Neural cell (in vitro differentiated cells): ENCODE measurements at regions not wholly inside any gene's neighbourhood (a gene's known extent, or its start where the extent isn't known, plus 50 kb on each side); places are given as distances from the start of the nearest gene placed in this dataset.

ENCODE experiments used
- H2AFZ ChIP-seq: fragments of 200-600, 300-800 bp; sonication (generic), shearing (Covaris generic); 2 replicates; pipeline ENCODE4 v1.6.0; 2014; ENCODE audit warnings: low read depth, mild to moderate bottlenecking, antibody characterized with exemption, low read length, moderate library complexity
- H3F3A ChIP-seq: fragments of 200-600 bp; shearing (Covaris generic); 2 replicates; pipeline ENCODE4 v1.6.1; 2016; ENCODE audit warnings: mild to moderate bottlenecking, moderate library complexity, mixed read lengths, antibody characterized with exemption, low read length; ENCODE audit not compliant: insufficient read depth, poor library complexity, severe bottlenecking
- H3K27ac ChIP-seq: fragments of 200-600, 300-800 bp; sonication (generic), shearing (Covaris generic); 2 replicates; pipeline ENCODE4 v1.5.1; 2014; ENCODE audit warnings: mild to moderate bottlenecking, low read length, moderate library complexity
- H3K27me3 ChIP-seq: fragments of 300-800, 200-600 bp; sonication (generic), shearing (Covaris generic); 2 replicates; pipeline ENCODE4 v1.6.0; 2014; ENCODE audit warnings: mild to moderate bottlenecking, low read depth, low read length, moderate library complexity; ENCODE audit not compliant: insufficient read depth
- H3K36me3 ChIP-seq: fragments of 300-800, 200-600 bp; sonication (generic), shearing (Covaris generic); 2 replicates; pipeline ENCODE4 v1.5.1; 2014; ENCODE audit warnings: mild to moderate bottlenecking, antibody characterized with exemption, low read length, moderate library complexity; ENCODE audit not compliant: insufficient read depth
- H3K4me2 ChIP-seq: fragments of 300-800, 200-600 bp; sonication (generic), shearing (Covaris generic); 2 replicates; pipeline ENCODE4 v1.6.0; 2014; ENCODE audit warnings: mild to moderate bottlenecking, low read length
- H3K4me3 ChIP-seq: fragments of 300-800, 200-600 bp; sonication (generic), shearing (Covaris generic); 2 replicates; pipeline ENCODE4 v1.5.1; 2014; ENCODE audit warnings: mild to moderate bottlenecking, low read length, moderate library complexity
- H3K79me2 ChIP-seq: fragments of 200-600 bp; shearing (Covaris generic); replicated peaks from 2 replicates; pipeline ENCODE4 v1.6.0; 2014; ENCODE audit warnings: mild to moderate bottlenecking, low read length, moderate library complexity; ENCODE audit not compliant: insufficient read depth
- H3K9ac ChIP-seq: fragments of 300-800, 200-600 bp; sonication (generic), shearing (Covaris generic); 2 replicates; pipeline ENCODE4 v1.6.1; 2016; ENCODE audit warnings: mild to moderate bottlenecking, low read length, mixed read lengths
- H3K9me2 ChIP-seq: fragments of 200-600 bp; shearing (Covaris generic); 2 replicates; pipeline ENCODE4 v1.6.1; 2016; ENCODE audit warnings: mild to moderate bottlenecking, low read length, mixed read lengths; ENCODE audit not compliant: insufficient read depth
- H3K9me3 ChIP-seq: fragments of 200-600, 300-800 bp; sonication (generic), shearing (Covaris generic); 2 replicates; pipeline ENCODE4 v1.6.1; 2016; ENCODE audit warnings: mild to moderate bottlenecking, mixed run types, low read length, moderate library complexity, mixed read lengths
- H4K20me1 ChIP-seq: fragments of 200-600 bp; shearing (Covaris generic); 2 replicates; pipeline ENCODE4 v1.6.1; 2016; ENCODE audit warnings: mild to moderate bottlenecking, mixed run types; ENCODE audit not compliant: insufficient read depth
- CTCF ChIP-seq: fragments of 450-650 bp; IDR thresholded peaks from 2 replicates; pipeline ENCODE4 v1.5.1; 2014; ENCODE audit warnings: antibody characterized with exemption, mild to moderate bottlenecking, moderate library complexity; ENCODE audit not compliant: poor library complexity, severe bottlenecking
- EP300 ChIP-seq: fragments of 450-650 bp; conservative IDR thresholded peaks from 2 replicates; pipeline ENCODE4 v1.6.1; 2014; ENCODE audit warnings: antibody characterized with exemption, mild to moderate bottlenecking, moderate library complexity; ENCODE audit not compliant: poor library complexity, severe bottlenecking
- EZH2 ChIP-seq: fragments of 200-600, 300-800 bp; shearing (Covaris generic), sonication (generic); IDR thresholded peaks from 2 replicates; pipeline ENCODE4 v1.6.1; 2014; ENCODE audit warnings: antibody characterized with exemption, low read length, borderline replicate concordance, mild to moderate bottlenecking; ENCODE audit not compliant: insufficient read depth, poor library complexity, severe bottlenecking
- MXI1 ChIP-seq: fragments of 450-650 bp; conservative IDR thresholded peaks from 2 replicates; pipeline ENCODE4 v1.6.1; 2014; ENCODE audit warnings: antibody characterized with exemption, mild to moderate bottlenecking; ENCODE audit not compliant: poor library complexity, severe bottlenecking
- POLR2AphosphoS5 ChIP-seq: IDR thresholded peaks from 2 replicates; pipeline ENCODE4 v1.6.1; 2012
- RAD21 ChIP-seq: fragments of 450-650 bp; conservative IDR thresholded peaks from 2 replicates; pipeline ENCODE4 v1.6.1; 2014; ENCODE audit warnings: antibody characterized with exemption, mild to moderate bottlenecking, moderate library complexity
- SMC3 ChIP-seq: fragments of 450-650 bp; conservative IDR thresholded peaks from 2 replicates; pipeline ENCODE4 v1.6.1; 2014; ENCODE audit warnings: antibody characterized with exemption, mild to moderate bottlenecking, moderate library complexity; ENCODE audit not compliant: poor library complexity
- TAF1 ChIP-seq: IDR thresholded peaks from 2 replicates; pipeline ENCODE4 v1.6.1; 2012; ENCODE audit warnings: low read depth
- TF ChIP-seq, protein P1 (sequence below): IDR thresholded peaks from 2 replicates; pipeline ENCODE4 v1.6.1; 2012; ENCODE audit warnings: borderline replicate concordance

DNA sequence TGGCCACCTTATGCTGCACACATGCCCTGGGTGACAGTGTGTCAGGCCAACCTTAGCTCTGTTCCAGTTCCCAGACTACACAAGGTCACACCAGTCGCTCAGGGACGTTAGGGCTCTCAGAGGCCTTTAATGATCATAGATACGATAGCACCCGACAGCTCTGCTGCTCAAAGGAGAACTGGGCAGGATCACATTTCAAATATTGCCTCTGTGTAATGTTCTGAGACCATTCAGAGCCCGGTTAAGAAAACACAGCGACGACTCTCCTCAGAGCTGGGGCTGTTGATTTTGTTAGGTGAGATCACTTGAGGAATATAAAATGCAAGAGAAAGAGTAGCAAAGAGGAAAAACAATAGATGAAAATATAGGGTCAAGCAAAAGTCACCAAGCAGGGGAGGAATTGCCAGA, 166.6 kb upstream of the TANK start:
- no peak overlapping the region for H2AFZ ChIP-seq
- no peak overlapping the region for H3K9ac ChIP-seq
- H3K9me2 ChIP-seq: no peaks in the 10 kb centered on the region
- H3K4me3 ChIP-seq: no peak overlapping the region
- H4K20me1 ChIP-seq: no peaks in the 10 kb centered on the region
- no peaks in the 10 kb centered on the region for H3K79me2 ChIP-seq
- no peaks in the 10 kb centered on the region for H3F3A ChIP-seq
- H3K27ac ChIP-seq: no peak overlapping the region
- no peak overlapping the region for H3K4me2 ChIP-seq
- H3K9me3 ChIP-seq: no peaks in the 10 kb centered on the region
- TF ChIP-seq RAD21 (no peak), POLR2AphosphoS5 (no peak), CTCF (no peak), SMC3 (no peak), TAF1 (no peak), EP300 (no peak), EZH2 (no peak), MXI1 (no peak)
- TF ChIP-seq, protein P1, sequence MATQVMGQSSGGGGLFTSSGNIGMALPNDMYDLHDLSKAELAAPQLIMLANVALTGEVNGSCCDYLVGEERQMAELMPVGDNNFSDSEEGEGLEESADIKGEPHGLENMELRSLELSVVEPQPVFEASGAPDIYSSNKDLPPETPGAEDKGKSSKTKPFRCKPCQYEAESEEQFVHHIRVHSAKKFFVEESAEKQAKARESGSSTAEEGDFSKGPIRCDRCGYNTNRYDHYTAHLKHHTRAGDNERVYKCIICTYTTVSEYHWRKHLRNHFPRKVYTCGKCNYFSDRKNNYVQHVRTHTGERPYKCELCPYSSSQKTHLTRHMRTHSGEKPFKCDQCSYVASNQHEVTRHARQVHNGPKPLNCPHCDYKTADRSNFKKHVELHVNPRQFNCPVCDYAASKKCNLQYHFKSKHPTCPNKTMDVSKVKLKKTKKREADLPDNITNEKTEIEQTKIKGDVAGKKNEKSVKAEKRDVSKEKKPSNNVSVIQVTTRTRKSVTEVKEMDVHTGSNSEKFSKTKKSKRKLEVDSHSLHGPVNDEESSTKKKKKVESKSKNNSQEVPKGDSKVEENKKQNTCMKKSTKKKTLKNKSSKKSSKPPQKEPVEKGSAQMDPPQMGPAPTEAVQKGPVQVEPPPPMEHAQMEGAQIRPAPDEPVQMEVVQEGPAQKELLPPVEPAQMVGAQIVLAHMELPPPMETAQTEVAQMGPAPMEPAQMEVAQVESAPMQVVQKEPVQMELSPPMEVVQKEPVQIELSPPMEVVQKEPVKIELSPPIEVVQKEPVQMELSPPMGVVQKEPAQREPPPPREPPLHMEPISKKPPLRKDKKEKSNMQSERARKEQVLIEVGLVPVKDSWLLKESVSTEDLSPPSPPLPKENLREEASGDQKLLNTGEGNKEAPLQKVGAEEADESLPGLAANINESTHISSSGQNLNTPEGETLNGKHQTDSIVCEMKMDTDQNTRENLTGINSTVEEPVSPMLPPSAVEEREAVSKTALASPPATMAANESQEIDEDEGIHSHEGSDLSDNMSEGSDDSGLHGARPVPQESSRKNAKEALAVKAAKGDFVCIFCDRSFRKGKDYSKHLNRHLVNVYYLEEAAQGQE: no peak
- no peaks in the 10 kb centered on the region for H3K27me3 ChIP-seq
- no peaks in the 10 kb centered on the region for H3K36me3 ChIP-seq

DNA sequence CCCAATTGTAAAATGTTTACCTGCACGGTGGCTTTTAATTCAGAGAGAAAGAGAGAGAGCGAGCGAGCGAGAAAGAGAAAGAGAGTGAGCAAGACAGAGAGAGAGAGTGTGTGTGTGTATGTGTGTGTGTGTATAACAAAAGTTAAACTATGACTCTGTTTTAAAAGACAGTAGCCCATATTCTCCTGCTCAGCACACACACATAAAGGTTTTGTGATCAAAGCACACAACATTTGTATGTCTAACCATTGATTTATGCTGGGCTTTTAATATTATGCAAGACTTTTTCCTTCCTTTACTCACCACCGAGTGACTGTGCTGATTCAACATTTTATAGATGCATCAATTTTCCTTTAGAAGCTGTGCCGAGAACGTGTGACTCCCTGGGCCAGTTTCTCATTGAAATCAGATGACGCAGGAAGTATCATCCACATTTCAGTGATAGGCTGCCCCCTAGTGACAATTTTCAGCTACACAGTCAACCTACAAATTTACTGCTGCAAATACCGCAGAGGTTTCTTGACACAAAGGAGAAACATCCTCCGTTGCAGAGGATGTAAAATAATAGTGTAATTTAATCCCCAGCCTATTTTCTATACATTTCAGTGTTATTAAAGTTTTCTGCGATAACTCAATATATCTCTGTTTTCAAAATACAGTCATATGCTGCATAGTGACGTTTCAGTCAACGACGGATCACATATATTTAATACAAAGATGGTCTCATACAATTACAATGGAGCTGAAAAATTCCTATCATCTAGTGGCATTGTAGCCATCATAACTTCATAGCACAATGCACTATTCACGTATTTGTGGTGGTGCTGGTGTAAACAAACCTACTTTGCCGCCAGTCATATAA, 165.9 kb upstream of the TANK start:
- no peaks in the 10 kb centered on the region for H3F3A ChIP-seq
- TF ChIP-seq TAF1 (no peak), EZH2 (no peak), EP300 (no peak), SMC3 (peak; percentile 91), RAD21 (peak; percentile 95), MXI1 (no peak), POLR2AphosphoS5 (no peak), CTCF (peak; percentile 93)
- TF ChIP-seq, protein P1: no peak
- no peaks in the 10 kb centered on the region for H3K36me3 ChIP-seq
- no peak overlapping the region for H3K4me3 ChIP-seq
- no peaks in the 10 kb centered on the region for H3K9me2 ChIP-seq
- H2AFZ ChIP-seq: no peak overlapping the region
- H3K9ac ChIP-seq: no peak overlapping the region
- H3K79me2 ChIP-seq: no peaks in the 10 kb centered on the region
- no peaks in the 10 kb centered on the region for H4K20me1 ChIP-seq
- no peak overlapping the region for H3K4me2 ChIP-seq
- no peaks in the 10 kb centered on the region for H3K9me3 ChIP-seq
- no peak overlapping the region for H3K27ac ChIP-seq
- no peaks in the 10 kb centered on the region for H3K27me3 ChIP-seq
